SU-DHL-6 (cell line): ENCODE measurements at regions not wholly inside any gene's neighbourhood (a gene's known extent, or its start where the extent isn't known, plus 50 kb on each side); places are given as distances from the start of the nearest gene placed in this dataset.

Source experiments
- EZH2phosphoT487 ChIP-seq: fragments of 200-600 bp; sonication (generic), shearing (Covaris generic); conservative IDR thresholded peaks from 2 replicates; pipeline ENCODE4 v1.6.1; 2018; ENCODE audit warnings: mild to moderate bottlenecking, antibody characterized with exemption, low read length, moderate library complexity, mixed read lengths
- TF ChIP-seq, protein P1 (sequence below): fragments of 200-600 bp; sonication (generic); IDR thresholded peaks from one replicate; pipeline ENCODE4 v1.5.1; 2017; ENCODE audit warnings: antibody characterized with exemption, mild to moderate bottlenecking, low read length, moderate library complexity; ENCODE audit not compliant: insufficient read depth, poor library complexity, severe bottlenecking

- TF ChIP-seq, protein P1, sequence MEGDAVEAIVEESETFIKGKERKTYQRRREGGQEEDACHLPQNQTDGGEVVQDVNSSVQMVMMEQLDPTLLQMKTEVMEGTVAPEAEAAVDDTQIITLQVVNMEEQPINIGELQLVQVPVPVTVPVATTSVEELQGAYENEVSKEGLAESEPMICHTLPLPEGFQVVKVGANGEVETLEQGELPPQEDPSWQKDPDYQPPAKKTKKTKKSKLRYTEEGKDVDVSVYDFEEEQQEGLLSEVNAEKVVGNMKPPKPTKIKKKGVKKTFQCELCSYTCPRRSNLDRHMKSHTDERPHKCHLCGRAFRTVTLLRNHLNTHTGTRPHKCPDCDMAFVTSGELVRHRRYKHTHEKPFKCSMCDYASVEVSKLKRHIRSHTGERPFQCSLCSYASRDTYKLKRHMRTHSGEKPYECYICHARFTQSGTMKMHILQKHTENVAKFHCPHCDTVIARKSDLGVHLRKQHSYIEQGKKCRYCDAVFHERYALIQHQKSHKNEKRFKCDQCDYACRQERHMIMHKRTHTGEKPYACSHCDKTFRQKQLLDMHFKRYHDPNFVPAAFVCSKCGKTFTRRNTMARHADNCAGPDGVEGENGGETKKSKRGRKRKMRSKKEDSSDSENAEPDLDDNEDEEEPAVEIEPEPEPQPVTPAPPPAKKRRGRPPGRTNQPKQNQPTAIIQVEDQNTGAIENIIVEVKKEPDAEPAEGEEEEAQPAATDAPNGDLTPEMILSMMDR, result peak; percentile 50
- no peak for TF ChIP-seq EZH2phosphoT487
Observed at GRCh38 chr4:173752610-173753230, 222.7 kb upstream of the HAND2 start.
